HCT116 (cell line): ENCODE measurements at regions not wholly inside any gene's neighbourhood (a gene's known extent, or its start where the extent isn't known, plus 50 kb on each side); places are given as distances from the start of the nearest gene placed in this dataset.

Experiments used
- ATAC-seq: fragments of 200-7000 bp; cut with Tn5 transposase; 2 replicates; pipeline ENCODE4 v1.9.1; 2020; ENCODE audit warnings: mild to moderate bottlenecking, moderate library complexity
- BruUV-seq: library from RNA; stranded (reverse); fragments of 400-500 nt; replicated peaks from 2 replicates; lab custom pipeline; 2021; lab: Mats Ljungman, UMichigan
- CTCF ChIA-PET: fragments of 300-600 bp; sonication (Branson Sonifier 250); formaldehyde crosslinking; loops from one replicate; lab custom pipeline; 2021; ENCODE audit warnings: antibody characterized with exemption; lab: Charles Lee
- POLR2A ChIA-PET: fragments of 300-600, 350-600 bp; sonication (Branson Sonifier 250); formaldehyde crosslinking; loops from one replicate; lab custom pipeline; 2021; ENCODE audit warnings: antibody characterized with exemption; lab: Charles Lee
- RAD21 ChIA-PET, 2 experiments: fragments of 300-600 bp; sonication (Branson Sonifier 250); formaldehyde crosslinking; loops; one replicate each; lab custom pipeline; 2023; ENCODE audit warnings: low total read pairs in 2 of 2; ENCODE audit not compliant: uncharacterized antibody in 2 of 2, unreplicated experiment in 2 of 2, low non-redundant PET in 1 of 2; lab: Charles Lee
- DNase-seq: peaks from one replicate; pipeline ENCODE4 v3.0.0-alpha.2; 2010; ENCODE audit warnings: low read depth, low spot score
- H2AFZ ChIP-seq: fragments of 200-600 bp; shearing (Covaris generic), sonication (generic); 2 replicates; pipeline ENCODE4 v1.6.1; 2017; ENCODE audit warnings: low read depth, mixed run types, mixed read lengths, antibody characterized with exemption, low read length; ENCODE audit not compliant: poor library complexity, severe bottlenecking
- H3K27ac ChIP-seq: 2 replicates; pipeline ENCODE4 v1.5.1; 2012; ENCODE audit warnings: low read depth, low read length
- H3K27me3 ChIP-seq: fragments of 200-600 bp; sonication (generic); 2 replicates; pipeline ENCODE4 v1.6.1; 2016; ENCODE audit warnings: mixed run types, low read length, mixed read lengths; ENCODE audit not compliant: insufficient read depth
- H3K36me3 ChIP-seq, 2 experiments: fragments of 200-500 bp in 1 of 2; fragments of 200-600 bp in 1 of 2; sonication (Bioruptor generic) in 1 of 2; sonication (generic) in 1 of 2; 2 replicates each; pipeline versions ENCODE4 v1.5.1 to v1.6.1; 2014 to 2016; ENCODE audit warnings: low read length in 2 of 2, inconsistent platforms in 1 of 2, mixed read lengths in 1 of 2, mixed run types in 1 of 2; ENCODE audit not compliant: insufficient read depth in 2 of 2, control insufficient read depth in 1 of 2
- H3K4me1 ChIP-seq, 2 experiments: fragments of 200-600 bp in 1 of 2; sonication (generic) in 1 of 2; 2 replicates each; pipeline versions ENCODE4 v1.5.1 to v1.6.1; 2012 to 2017; ENCODE audit warnings: low read length in 2 of 2, inconsistent platforms in 1 of 2, mild to moderate bottlenecking in 1 of 2, mixed read lengths in 1 of 2, mixed run types in 1 of 2, moderate library complexity in 1 of 2; ENCODE audit not compliant: insufficient read depth in 2 of 2, control insufficient read depth in 1 of 2
- H3K4me2 ChIP-seq: fragments of 200-600 bp; sonication (generic); 2 replicates; pipeline ENCODE4 v1.6.1; 2017; ENCODE audit warnings: mixed run types, low read length, mixed read lengths
- H3K4me3 ChIP-seq, 2 experiments: fragments of 200-600 bp in 1 of 2; sonication (generic) in 1 of 2; replicated peaks in 1 of 2; 2 replicates each; pipeline ENCODE4 v1.5.1; 2011 to 2016; ENCODE audit warnings: low read length in 2 of 2, control low read depth in 1 of 2, low read depth in 1 of 2, mild to moderate bottlenecking in 1 of 2, mixed read lengths in 1 of 2, mixed run types in 1 of 2
- H3K79me2 ChIP-seq: fragments of 200-600 bp; sonication (generic); 2 replicates; pipeline ENCODE4 v1.6.1; 2017; ENCODE audit warnings: mild to moderate bottlenecking, mixed run types, low read length, moderate library complexity, mixed read lengths; ENCODE audit not compliant: insufficient read depth
- H3K9ac ChIP-seq: fragments of 200-600 bp; sonication (generic); 2 replicates; pipeline ENCODE4 v1.6.1; 2016; ENCODE audit warnings: low read length, mixed read lengths
- H3K9me2 ChIP-seq: fragments of 200-600 bp; sonication (generic), shearing (Covaris generic); 2 replicates; pipeline ENCODE4 v1.6.1; 2017; ENCODE audit warnings: mixed run types, mild to moderate bottlenecking, moderate library complexity; ENCODE audit not compliant: insufficient read depth
- H3K9me3 ChIP-seq, 2 experiments: fragments of 200-500 bp in 1 of 2; fragments of 200-600 bp in 1 of 2; sonication (Bioruptor generic) in 1 of 2; sonication (generic) in 1 of 2; 2 replicates each; pipeline ENCODE4 v1.6.1; 2014 to 2017; ENCODE audit warnings: low read length in 2 of 2, mixed read lengths in 2 of 2, inconsistent platforms in 1 of 2, low read depth in 1 of 2, mild to moderate bottlenecking in 1 of 2, mixed run types in 1 of 2, moderate library complexity in 1 of 2; ENCODE audit not compliant: control insufficient read depth in 1 of 2, insufficient read depth in 1 of 2
- H4K20me1 ChIP-seq: fragments of 200-600 bp; sonication (generic), shearing (Covaris generic); 2 replicates; pipeline ENCODE4 v1.6.1; 2017; ENCODE audit warnings: mixed run types, mild to moderate bottlenecking, moderate library complexity; ENCODE audit not compliant: insufficient read depth
- CBX3 ChIP-seq: IDR thresholded peaks from 2 replicates; pipeline ENCODE4 v1.6.1; 2012; ENCODE audit warnings: low read depth
- CEBPB ChIP-seq: IDR thresholded peaks from 2 replicates; pipeline ENCODE4 v1.6.1; 2012; ENCODE audit warnings: low read depth
- CTCF ChIP-seq, 3 experiments: fragments of 200-600 bp in 1 of 3; sonication (generic) in 1 of 3; IDR thresholded peaks in 2 of 3; conservative IDR thresholded peaks in 1 of 3; 2 replicates each; pipeline ENCODE4 v1.5.1; 2012 to 2017; ENCODE audit warnings: low read depth in 2 of 3, low read length in 2 of 3, antibody characterized with exemption in 1 of 3, borderline replicate concordance in 1 of 3, control low read depth in 1 of 3, mild to moderate bottlenecking in 1 of 3, mixed read lengths in 1 of 3, mixed run types in 1 of 3, moderate library complexity in 1 of 3; ENCODE audit not compliant: insufficient read depth in 1 of 3
- EGR1 ChIP-seq: IDR thresholded peaks from 2 replicates; pipeline ENCODE4 v1.6.1; 2012; ENCODE audit warnings: low read depth
- EZH2 ChIP-seq: fragments of 200-600 bp; sonication (generic); IDR thresholded peaks from 2 replicates; pipeline ENCODE4 v1.6.1; 2017; ENCODE audit warnings: antibody characterized with exemption, mixed run types
- FOSL1 ChIP-seq: IDR thresholded peaks from 2 replicates; pipeline ENCODE4 v1.6.1; 2012; ENCODE audit warnings: low read depth
- POLR2A ChIP-seq: IDR thresholded peaks from 2 replicates; pipeline ENCODE4 v1.7.0; 2011; ENCODE audit warnings: borderline replicate concordance; ENCODE audit not compliant: insufficient read depth, insufficient read length; ENCODE audit errors: extremely low read depth
- RAD21 ChIP-seq: IDR thresholded peaks from 2 replicates; pipeline ENCODE4 v1.6.1; 2012; ENCODE audit warnings: low read depth, mild to moderate bottlenecking
- TCF7L2 ChIP-seq: IDR thresholded peaks from 2 replicates; pipeline ENCODE4 v1.7.0; 2011; ENCODE audit warnings: borderline replicate concordance, inconsistent platforms; ENCODE audit not compliant: insufficient read depth, insufficient read length; ENCODE audit errors: extremely low read depth
- YY1 ChIP-seq: IDR thresholded peaks from 2 replicates; pipeline ENCODE4 v1.6.1; 2011; ENCODE audit warnings: low read length, low read depth, moderate library complexity, mild to moderate bottlenecking; ENCODE audit not compliant: insufficient replicate concordance; ENCODE audit errors: extremely low read depth
- ZBTB33 ChIP-seq: IDR thresholded peaks from 2 replicates; pipeline ENCODE4 v1.6.1; 2011; ENCODE audit warnings: mild to moderate bottlenecking, low read length, moderate library complexity; ENCODE audit not compliant: insufficient replicate concordance; ENCODE audit errors: extremely low read depth
- intact Hi-C: fragments of 100-400 bp; cut with micrococcal nuclease; formaldehyde crosslinking; loops from 2 replicates; pipeline ENCODE4 v1.10.0; 2022

- Histone ChIP-seq H3K4me1 (no peaks in the 10 kb centered on the region), H3K4me2 (no peak overlapping the region), H4K20me1 (no peaks in the 10 kb centered on the region), H3K9me3 (no peaks in the 10 kb centered on the region), H3K4me3 (no peak overlapping the region)
- CTCF ChIA-PET = no interaction called here
- no peak for TF ChIP-seq TCF7L2
- no peak for TF ChIP-seq RAD21
- no peak for TF ChIP-seq EGR1
- TF ChIP-seq CEBPB = no peak
- TF ChIP-seq POLR2A = no peak
- no peak for TF ChIP-seq EZH2
- TF ChIP-seq, all 23 proteins: peak for 0
- ChIA-PET POLR2A (no interaction called here), RAD21 (no interaction called here)
- DNase-seq (no peak), ATAC-seq (no peak)
- no peak overlapping the region for H3K27ac ChIP-seq
- H3K79me2 ChIP-seq = no peaks in the 10 kb centered on the region
- no peak overlapping the region for H2AFZ ChIP-seq
- H3K9me2 ChIP-seq = no peaks in the 10 kb centered on the region
- H3K9ac ChIP-seq = no peak overlapping the region
- intact Hi-C loops = no loop called here
- BruUV-seq = no TSS peak
- H3K36me3 ChIP-seq = no peaks in the 10 kb centered on the region
- H3K27me3 ChIP-seq = no peaks in the 10 kb centered on the region
Measured at GRCh38 chr4:126547352-126547751, 1085.4 kb upstream of the INTU start.

DNA sequence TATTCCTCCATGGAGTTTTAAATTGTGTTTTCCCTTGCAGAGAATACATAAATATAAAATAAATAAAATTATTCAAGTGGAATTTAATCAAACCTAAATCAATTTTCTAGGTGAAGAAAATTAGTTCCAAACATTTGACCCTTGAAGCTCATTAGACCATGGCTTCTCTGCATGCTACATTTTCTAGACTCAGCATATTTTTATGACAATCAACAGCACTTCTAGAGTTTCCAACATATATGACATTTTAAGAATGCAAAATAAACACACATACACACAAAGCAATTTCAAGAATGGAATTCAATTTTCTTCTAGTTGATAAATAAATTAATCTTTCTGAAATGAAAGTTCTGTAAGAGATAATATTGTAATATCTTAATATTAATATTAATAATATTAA, 1083.9 kb upstream of the INTU start:
- Histone ChIP-seq H3K79me2 (no peaks in the 10 kb centered on the region), H3K9me3 (no peaks in the 10 kb centered on the region), H3K4me1 (no peaks in the 10 kb centered on the region), H3K4me3 (no peak overlapping the region), H4K20me1 (no peaks in the 10 kb centered on the region), H3K4me2 (no peak overlapping the region), H2AFZ (no peak overlapping the region), H3K9me2 (no peaks in the 10 kb centered on the region), H3K36me3 (no peaks in the 10 kb centered on the region), H3K27me3 (no peaks in the 10 kb centered on the region), H3K27ac (no peak overlapping the region), H3K9ac (no peak overlapping the region)
- RAD21 ChIA-PET = no interaction called here
- CTCF ChIA-PET = no interaction called here
- intact Hi-C loops = no loop called here
- no TSS peak for BruUV-seq
- DNase-seq = no peak
- TF ChIP-seq CTCF (IDR thresholded peaks at IDR 0.05 in 2 of 3, conservative IDR thresholded peaks at IDR 0.05 in 1 of 3; ENCODE audit: borderline replicate concordance in 1 of 3, insufficient read depth in 1 of 3, low read depth in 2 of 3, low read length in 2 of 3) (no peak), CBX3 (no peak), POLR2A (no peak), FOSL1 (no peak), ZBTB33 (no peak), YY1 (no peak)
- ATAC-seq = no peak
- POLR2A ChIA-PET = no interaction called here
